ENCODE measurements at regions not wholly inside any gene's neighbourhood (a gene's known extent, or its start where the extent isn't known, plus 50 kb on each side); places are given as distances from the start of the nearest gene placed in this dataset.

DNA sequence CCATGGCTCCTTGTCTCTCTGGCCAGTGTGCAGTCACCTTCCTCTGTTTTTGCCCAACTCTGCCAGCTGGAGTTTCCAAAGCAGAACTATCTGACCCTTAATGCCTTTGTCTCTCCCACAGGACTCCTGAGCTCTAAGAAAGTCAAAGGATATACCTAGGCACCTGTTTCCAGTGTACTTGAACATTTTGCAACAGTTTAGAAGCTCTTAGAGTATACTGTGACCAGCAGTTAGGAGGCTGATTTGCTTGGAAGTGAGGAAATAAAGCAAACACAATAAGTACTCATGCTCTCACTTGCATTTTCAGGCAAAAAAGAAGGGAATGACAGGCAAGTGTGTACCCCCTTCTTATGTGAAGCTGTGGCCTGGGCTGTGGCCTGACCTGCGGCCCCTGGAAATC lies 204.3 kb upstream of the PLET1 start:
- Mint-ChIP-seq H3K27me3 (ENCODE audit: low read depth) (no peaks in the 10 kb centered on the region), H3K9me3 (no peaks in the 10 kb centered on the region), H3K27ac (no peak overlapping the region), H3K4me1 (no peaks in the 10 kb centered on the region), H3K4me3 (no peak overlapping the region), H3K36me3 (no peaks in the 10 kb centered on the region)
- no peak for TF ChIP-seq TP53 (CRISPR knock-in tag; IDR thresholded peaks at IDR 0.05)
- DNase-seq (ENCODE audit: low spot score) (no peak), ATAC-seq (no peak)
- CTCF ChIA-PET, result interaction anchor here (1.1 to 1.7 kb wide), 2 partner anchors 11 to 90 kb away, joined by 5 to 6 read pairs; no protein-coding TSS in a partner anchor
- POLR2A ChIA-PET, result no interaction called here

GRCh38 chr11:112465433-112466024 lies 204.9 kb upstream of the PLET1 start:
- ATAC-seq, result no peak
- Mint-ChIP-seq H3K4me3 (no peak overlapping the region), H3K4me1 (no peaks in the 10 kb centered on the region), H3K36me3 (no peaks in the 10 kb centered on the region), H3K9me3 (no peaks in the 10 kb centered on the region), H3K27ac (no peak overlapping the region), H3K27me3 (ENCODE audit: low read depth) (no peaks in the 10 kb centered on the region)
- CTCF ChIA-PET, result interaction anchor here (1.1 to 1.7 kb wide), 2 partner anchors 12 to 90 kb away, joined by 5 to 6 read pairs; no protein-coding TSS in a partner anchor
- POLR2A ChIA-PET, result no interaction called here
- TF ChIP-seq ESRRA (CRISPR knock-in tag; IDR thresholded peaks at IDR 0.05; ENCODE audit: borderline replicate concordance), result no peak
- no peak for TF ChIP-seq FOXJ3 (CRISPR knock-in tag; IDR thresholded peaks at IDR 0.05; ENCODE audit: borderline replicate concordance)
- TF ChIP-seq HMGA2 (CRISPR knock-in tag; IDR thresholded peaks at IDR 0.05), result no peak
- no peak for TF ChIP-seq NFE2L1 (CRISPR knock-in tag; IDR thresholded peaks at IDR 0.05)
- TF ChIP-seq, protein P1, sequence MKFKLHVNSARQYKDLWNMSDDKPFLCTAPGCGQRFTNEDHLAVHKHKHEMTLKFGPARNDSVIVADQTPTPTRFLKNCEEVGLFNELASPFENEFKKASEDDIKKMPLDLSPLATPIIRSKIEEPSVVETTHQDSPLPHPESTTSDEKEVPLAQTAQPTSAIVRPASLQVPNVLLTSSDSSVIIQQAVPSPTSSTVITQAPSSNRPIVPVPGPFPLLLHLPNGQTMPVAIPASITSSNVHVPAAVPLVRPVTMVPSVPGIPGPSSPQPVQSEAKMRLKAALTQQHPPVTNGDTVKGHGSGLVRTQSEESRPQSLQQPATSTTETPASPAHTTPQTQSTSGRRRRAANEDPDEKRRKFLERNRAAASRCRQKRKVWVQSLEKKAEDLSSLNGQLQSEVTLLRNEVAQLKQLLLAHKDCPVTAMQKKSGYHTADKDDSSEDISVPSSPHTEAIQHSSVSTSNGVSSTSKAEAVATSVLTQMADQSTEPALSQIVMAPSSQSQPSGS (CRISPR knock-in tag; IDR thresholded peaks at IDR 0.05; ENCODE audit: borderline replicate concordance, low read depth), result no peak
- TF ChIP-seq TP53 (CRISPR knock-in tag; IDR thresholded peaks at IDR 0.05), result no peak
- no peak for TF ChIP-seq RELA (CRISPR knock-in tag; IDR thresholded peaks at IDR 0.05; ENCODE audit: borderline replicate concordance)
- TF ChIP-seq, protein P2, sequence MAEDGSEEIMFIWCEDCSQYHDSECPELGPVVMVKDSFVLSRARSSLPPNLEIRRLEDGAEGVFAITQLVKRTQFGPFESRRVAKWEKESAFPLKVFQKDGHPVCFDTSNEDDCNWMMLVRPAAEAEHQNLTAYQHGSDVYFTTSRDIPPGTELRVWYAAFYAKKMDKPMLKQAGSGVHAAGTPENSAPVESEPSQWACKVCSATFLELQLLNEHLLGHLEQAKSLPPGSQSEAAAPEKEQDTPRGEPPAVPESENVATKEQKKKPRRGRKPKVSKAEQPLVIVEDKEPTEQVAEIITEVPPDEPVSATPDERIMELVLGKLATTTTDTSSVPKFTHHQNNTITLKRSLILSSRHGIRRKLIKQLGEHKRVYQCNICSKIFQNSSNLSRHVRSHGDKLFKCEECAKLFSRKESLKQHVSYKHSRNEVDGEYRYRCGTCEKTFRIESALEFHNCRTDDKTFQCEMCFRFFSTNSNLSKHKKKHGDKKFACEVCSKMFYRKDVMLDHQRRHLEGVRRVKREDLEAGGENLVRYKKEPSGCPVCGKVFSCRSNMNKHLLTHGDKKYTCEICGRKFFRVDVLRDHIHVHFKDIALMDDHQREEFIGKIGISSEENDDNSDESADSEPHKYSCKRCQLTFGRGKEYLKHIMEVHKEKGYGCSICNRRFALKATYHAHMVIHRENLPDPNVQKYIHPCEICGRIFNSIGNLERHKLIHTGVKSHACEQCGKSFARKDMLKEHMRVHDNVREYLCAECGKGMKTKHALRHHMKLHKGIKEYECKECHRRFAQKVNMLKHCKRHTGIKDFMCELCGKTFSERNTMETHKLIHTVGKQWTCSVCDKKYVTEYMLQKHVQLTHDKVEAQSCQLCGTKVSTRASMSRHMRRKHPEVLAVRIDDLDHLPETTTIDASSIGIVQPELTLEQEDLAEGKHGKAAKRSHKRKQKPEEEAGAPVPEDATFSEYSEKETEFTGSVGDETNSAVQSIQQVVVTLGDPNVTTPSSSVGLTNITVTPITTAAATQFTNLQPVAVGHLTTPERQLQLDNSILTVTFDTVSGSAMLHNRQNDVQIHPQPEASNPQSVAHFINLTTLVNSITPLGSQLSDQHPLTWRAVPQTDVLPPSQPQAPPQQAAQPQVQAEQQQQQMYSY (CRISPR knock-in tag; IDR thresholded peaks at IDR 0.05), result no peak
- no peak for TF ChIP-seq NR2C2 (CRISPR knock-in tag; IDR thresholded peaks at IDR 0.05)
- TF ChIP-seq CBFB (CRISPR knock-in tag; IDR thresholded peaks at IDR 0.05; ENCODE audit: low read depth), result no peak
- no peak for TF ChIP-seq ZNF232 (CRISPR knock-in tag; IDR thresholded peaks at IDR 0.05)
- TF ChIP-seq GTF2I (CRISPR knock-in tag; conservative IDR thresholded peaks at IDR 0.05), result no peak
- no peak for DNase-seq (ENCODE audit: low spot score)

- Mint-ChIP-seq H3K9me3 (no peaks in the 10 kb centered on the region), H3K27me3 (ENCODE audit: low read depth) (no peaks in the 10 kb centered on the region), H3K27ac (no peak overlapping the region), H3K4me1 (no peaks in the 10 kb centered on the region), H3K36me3 (no peaks in the 10 kb centered on the region), H3K4me3 (no peak overlapping the region)
- ChIA-PET POLR2A (no interaction called here), CTCF (interaction anchor here (0.6 to 1.6 kb wide), 2 partner anchors 14 to 822 kb away, joined by 3 to 6 read pairs; no protein-coding TSS in a partner anchor)
- no peak for TF ChIP-seq TP53 (CRISPR knock-in tag; IDR thresholded peaks at IDR 0.05)
- TF ChIP-seq TEAD1 (CRISPR knock-in tag; IDR thresholded peaks at IDR 0.05), result no peak
- TF ChIP-seq SMAD3 (CRISPR knock-in tag; IDR thresholded peaks at IDR 0.05; ENCODE audit: borderline replicate concordance), result no peak
- no peak for TF ChIP-seq ZNF263 (CRISPR knock-in tag; IDR thresholded peaks at IDR 0.05; ENCODE audit: low read depth)
- no peak for TF ChIP-seq NR3C1 (CRISPR knock-in tag; conservative IDR thresholded peaks at IDR 0.05; ENCODE audit: low read depth)
- DNase-seq (ENCODE audit: low spot score), result no peak
- no peak for ATAC-seq
These were observed 207.1 kb upstream of the PLET1 start for GRCh38 chr11:112467721-112468120.

All from WTC11 (cell line).